Natural killer cell (primary cell): ENCODE measurements at regions not wholly inside any gene's neighbourhood (a gene's known extent, or its start where the extent isn't known, plus 50 kb on each side); places are given as distances from the start of the nearest gene placed in this dataset.

Experiments used
- ATAC-seq, 3 donors: fragments of 150-1000 bp in 2 of 3; fragments of 200-7000 bp in 1 of 3; cut with Tn5 transposase; 1 replicate in 1 of 3; 2 replicates in 2 of 3; pipeline ENCODE4 v1.10.0; 2021; ENCODE audit warnings: mild to moderate bottlenecking in 2 of 3, moderate library complexity in 2 of 3
- DNase-seq, 2 donors: peaks; one replicate each; pipeline versions ENCODE4 v3.0.0 to v3.0.0-alpha.2; 2013 to 2021; ENCODE audit warnings: mixed read lengths in 1 of 2
- H3K27ac ChIP-seq: one replicate; pipeline ENCODE4 v1.5.1; 2013; ENCODE audit warnings: mild to moderate bottlenecking, low read length
- H3K27me3 ChIP-seq: one replicate; pipeline ENCODE4 v1.6.1; 2013; ENCODE audit warnings: low read length; ENCODE audit not compliant: control insufficient read depth, insufficient read depth
- H3K36me3 ChIP-seq: one replicate; pipeline ENCODE4 v1.6.1; 2013; ENCODE audit warnings: low read length; ENCODE audit not compliant: control insufficient read depth, insufficient read depth
- H3K4me1 ChIP-seq: one replicate; pipeline ENCODE4 v1.6.1; 2013; ENCODE audit warnings: low read length; ENCODE audit not compliant: control insufficient read depth, insufficient read depth
- H3K4me3 ChIP-seq: one replicate; pipeline ENCODE4 v1.5.1; 2013; ENCODE audit warnings: low read length
- H3K9me3 ChIP-seq: one replicate; pipeline ENCODE4 v1.6.1; 2013; ENCODE audit warnings: low read length; ENCODE audit not compliant: control insufficient read depth, insufficient read depth
- H3K27ac Mint-ChIP-seq, 2 donors: one replicate each; pipeline ENCODE4 v1.8.0; 2022; ENCODE audit warnings: mild to moderate bottlenecking in 2 of 2, mixed read lengths in 2 of 2, moderate library complexity in 1 of 2
- H3K27me3 Mint-ChIP-seq, 2 donors: one replicate each; pipeline ENCODE4 v1.8.0; 2022; ENCODE audit warnings: low read depth in 2 of 2, mixed read lengths in 2 of 2
- H3K36me3 Mint-ChIP-seq: one replicate; pipeline ENCODE4 v1.8.0; 2022; ENCODE audit warnings: mixed read lengths
- H3K4me1 Mint-ChIP-seq, 2 donors: one replicate each; pipeline ENCODE4 v1.8.0; 2022; ENCODE audit warnings: mixed read lengths in 2 of 2
- H3K4me3 Mint-ChIP-seq: one replicate; pipeline ENCODE4 v1.8.0; 2022; ENCODE audit warnings: mild to moderate bottlenecking, moderate library complexity, mixed read lengths
- H3K9me3 Mint-ChIP-seq, 2 donors: one replicate each; pipeline ENCODE4 v1.8.0; 2022; ENCODE audit warnings: mixed read lengths in 2 of 2
- CTCF ChIP-seq: fragments of 200-600 bp; IDR thresholded peaks from one replicate; pipeline ENCODE4 v1.8.0; 2022; ENCODE audit warnings: antibody characterized with exemption
- WGBS: methylation state at CpG from one replicate; pipeline ENCODE4 v1.1.7; 2013; ENCODE audit warnings: missing lambda C conversion rate; ENCODE audit not compliant: insufficient coverage; 5-methylcytosine and 5-hydroxymethylcytosine counted together
- intact Hi-C: fragments of 100-400 bp; cut with micrococcal nuclease; formaldehyde crosslinking; loops from one replicate; pipeline ENCODE4 v1.14.2; 2022

GRCh38 chr11:33946930-33947329, 55.1 kb upstream of the LMO2 start:
- Mint-ChIP-seq H3K27me3 (peaks cover 10 to 11% of the 10 kb centered on the region in 2 donors), H3K27ac (no peak overlapping the region), H3K4me1 (no peaks in the 10 kb centered on the region), H3K36me3 (no peaks in the 10 kb centered on the region), H3K4me3 (no peak overlapping the region), H3K9me3 (no peaks in the 10 kb centered on the region)
- Histone ChIP-seq H3K27me3 (no peaks in the 10 kb centered on the region), H3K27ac (no peak overlapping the region), H3K9me3 (no peaks in the 10 kb centered on the region), H3K36me3 (no peaks in the 10 kb centered on the region), H3K4me3 (no peak overlapping the region), H3K4me1 (no peaks in the 10 kb centered on the region)
- 90% methylated on average over 4 of the region's 4 CpGs for WGBS
- DNase-seq (no peak), ATAC-seq (no peak)
- TF ChIP-seq CTCF, result no peak
- intact Hi-C loops, result no loop called here

GRCh38 chr11:33945481-33946268, 53.8 kb upstream of the LMO2 start:
- Mint-ChIP-seq H3K36me3 (no peaks in the 10 kb centered on the region), H3K27me3 (peaks cover 10 to 11% of the 10 kb centered on the region in 2 donors), H3K4me1 (no peaks in the 10 kb centered on the region), H3K27ac (no peak overlapping the region), H3K4me3 (no peak overlapping the region), H3K9me3 (no peaks in the 10 kb centered on the region)
- TF ChIP-seq CTCF, result no peak
- no peaks in the 10 kb centered on the region for H3K36me3 ChIP-seq
- H3K9me3 ChIP-seq, result no peaks in the 10 kb centered on the region
- intact Hi-C loops, result no loop called here
- H3K27me3 ChIP-seq, result no peaks in the 10 kb centered on the region
- WGBS, result 72% methylated on average over 3 of the region's 4 CpGs
- H3K4me1 ChIP-seq, result no peaks in the 10 kb centered on the region
- ATAC-seq, result no peak
- DNase-seq, result no peak
- no peak overlapping the region for H3K4me3 ChIP-seq
- H3K27ac ChIP-seq, result no peak overlapping the region

- no peak overlapping the region for H3K4me3 Mint-ChIP-seq
- H3K27ac Mint-ChIP-seq, result no peak overlapping the region
- Histone ChIP-seq H3K4me3 (no peak overlapping the region), H3K27ac (no peak overlapping the region), H3K27me3 (no peaks in the 10 kb centered on the region), H3K36me3 (no peaks in the 10 kb centered on the region), H3K4me1 (no peaks in the 10 kb centered on the region), H3K9me3 (no peaks in the 10 kb centered on the region)
- 91% methylated on average over 6 of the region's 6 CpGs for WGBS
- DNase-seq (no peak), ATAC-seq (no peak)
- no peaks in the 10 kb centered on the region for H3K36me3 Mint-ChIP-seq
- TF ChIP-seq CTCF, result no peak
- intact Hi-C loops, result no loop called here
- H3K4me1 Mint-ChIP-seq, result no peaks in the 10 kb centered on the region
- H3K27me3 Mint-ChIP-seq, result peaks cover 5 to 8% of the 10 kb centered on the region in 2 donors
- H3K9me3 Mint-ChIP-seq, result no peaks in the 10 kb centered on the region
Observed at GRCh38 chr11:33944693-33945424, 53.0 kb upstream of the LMO2 start.
